GM18951 (cell line): ENCODE measurements at regions not wholly inside any gene's neighbourhood (a gene's known extent, or its start where the extent isn't known, plus 50 kb on each side); places are given as distances from the start of the nearest gene placed in this dataset.

Experiments
- POLR2A ChIP-seq: IDR thresholded peaks from 4 replicates; pipeline ENCODE4 v1.6.1; 2011; ENCODE audit warnings: mild to moderate bottlenecking; ENCODE audit not compliant: insufficient read length, insufficient read depth; ENCODE audit errors: extremely low read depth
- in situ Hi-C: fragments of 300-500 bp; cut with MboI; formaldehyde crosslinking; loops from one replicate; pipeline ENCODE4 v1.12.0; 2022; ENCODE audit warnings: low sequenced_read_pairs, mixed read lengths, inconsistent platforms; ENCODE audit not compliant: unreplicated experiment

DNA sequence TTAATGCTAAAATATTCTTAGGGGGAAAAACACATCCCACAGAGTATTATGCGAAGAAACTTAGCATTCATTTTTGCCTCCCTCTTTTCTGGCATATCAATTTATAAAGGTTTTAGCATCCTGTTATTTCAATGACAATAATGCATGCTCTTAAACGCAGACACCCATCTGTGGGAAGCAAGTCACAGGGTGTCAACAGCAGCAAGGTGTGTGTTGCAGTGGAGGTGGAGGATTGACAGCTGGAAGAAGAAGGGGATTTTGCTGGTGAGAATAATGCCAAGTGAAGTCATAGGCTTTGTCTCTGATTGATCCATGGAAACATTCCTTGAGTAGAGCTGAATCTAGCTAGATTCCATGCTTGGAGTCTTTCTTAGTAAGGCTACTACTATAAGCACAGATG is 498.1 kb downstream of the NPIPA7 start:
- in situ Hi-C loops, result no loop called here

DNA sequence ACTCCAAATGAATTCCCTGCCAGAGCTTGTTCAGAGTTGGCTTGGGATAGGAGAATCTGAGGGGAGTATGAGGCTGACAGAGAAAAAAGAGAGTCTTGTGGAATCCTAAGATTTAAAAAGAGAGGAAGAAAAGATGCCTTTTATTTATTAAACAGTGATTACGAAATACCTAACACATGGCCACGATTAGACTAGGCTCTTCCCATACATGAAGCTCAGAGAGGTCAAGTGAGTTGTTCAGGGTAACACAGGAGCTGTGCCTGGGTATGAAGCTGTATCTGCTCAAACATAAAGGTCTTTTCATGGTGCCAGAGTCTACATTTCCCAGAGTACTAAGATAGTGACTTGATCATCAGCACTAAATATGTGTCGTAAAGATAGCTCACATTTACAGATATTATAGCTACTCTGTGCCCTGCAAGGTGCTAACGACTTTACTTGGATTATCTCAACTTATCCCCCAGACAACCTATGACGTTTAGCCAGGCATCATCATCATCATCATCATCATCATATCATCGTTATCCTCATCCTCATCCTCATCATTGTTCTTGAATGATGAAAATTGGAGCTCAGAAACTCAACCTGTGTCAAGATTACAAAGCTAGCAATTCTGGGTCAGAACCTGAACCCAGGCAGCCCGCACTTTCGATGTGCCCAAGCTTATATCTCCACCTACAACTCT is 500.8 kb downstream of the NPIPA7 start:
- no peak for TF ChIP-seq POLR2A

More for the DNA sequence above, 498.1 kb downstream of the NPIPA7 start:
- no peak for TF ChIP-seq POLR2A

DNA sequence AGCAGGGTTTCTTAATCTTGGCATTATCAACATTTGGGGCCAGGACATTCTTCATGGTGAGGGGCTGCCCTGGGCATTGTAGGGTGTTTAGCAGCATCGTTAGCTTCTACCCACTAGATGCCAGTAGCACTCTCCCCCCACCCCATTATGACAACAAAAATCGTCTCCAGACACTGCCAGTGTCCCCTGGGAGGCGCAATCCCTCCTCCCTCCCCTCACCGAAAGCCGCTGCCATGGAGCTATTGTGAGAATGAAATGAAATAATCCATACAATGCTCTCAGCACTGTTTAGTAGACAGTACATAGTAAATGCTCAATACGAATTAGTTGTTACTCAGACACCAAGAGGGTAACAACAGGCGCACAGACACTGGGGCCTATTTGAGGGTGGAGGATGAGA is 502.9 kb downstream of the NPIPA7 start:
- TF ChIP-seq POLR2A, result no peak
- in situ Hi-C loops, result no loop called here

More for the DNA sequence above, 500.8 kb downstream of the NPIPA7 start:
- in situ Hi-C loops, result no loop called here

DNA sequence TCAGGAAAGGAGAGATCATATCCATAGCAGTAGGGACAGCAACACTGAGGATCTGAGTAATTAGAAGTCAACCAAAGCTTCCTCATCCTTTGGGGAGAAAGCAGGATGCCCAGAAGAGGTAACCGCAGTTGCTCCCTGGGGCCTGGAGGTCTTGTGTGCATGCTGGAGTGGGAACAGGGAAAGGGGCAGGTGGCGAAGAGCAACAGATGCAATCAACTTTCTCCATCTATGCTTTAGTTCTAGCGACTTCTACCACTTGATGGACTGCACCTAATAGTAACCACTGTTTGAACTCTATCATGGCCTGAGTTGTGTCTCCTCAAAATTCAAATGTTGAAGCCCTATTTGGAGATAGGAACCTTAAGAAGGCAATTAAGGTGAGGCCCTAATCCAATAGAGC is 503.8 kb downstream of the NPIPA7 start:
- no peak for TF ChIP-seq POLR2A
- in situ Hi-C loops, result no loop called here

DNA sequence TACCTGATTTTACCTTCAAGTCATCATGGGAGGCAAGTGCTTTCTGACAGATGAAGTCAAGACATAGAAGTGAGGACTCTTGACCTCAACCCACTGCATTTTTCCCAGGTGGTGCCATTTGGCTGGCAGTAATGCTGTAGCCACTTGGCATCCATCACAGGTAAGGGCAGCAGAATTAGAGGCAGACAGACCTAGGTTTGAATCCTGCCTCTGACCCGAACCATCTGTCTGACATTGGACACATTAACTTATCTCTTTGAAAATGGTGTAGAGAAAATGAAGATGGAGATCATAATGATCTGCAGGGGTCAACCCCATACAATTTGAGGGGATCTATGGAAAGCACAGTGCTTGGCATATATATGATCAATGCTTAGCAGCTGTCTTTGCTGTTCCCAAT is 505.5 kb downstream of the NPIPA7 start:
- no peak for TF ChIP-seq POLR2A
- in situ Hi-C loops, result no loop called here

DNA sequence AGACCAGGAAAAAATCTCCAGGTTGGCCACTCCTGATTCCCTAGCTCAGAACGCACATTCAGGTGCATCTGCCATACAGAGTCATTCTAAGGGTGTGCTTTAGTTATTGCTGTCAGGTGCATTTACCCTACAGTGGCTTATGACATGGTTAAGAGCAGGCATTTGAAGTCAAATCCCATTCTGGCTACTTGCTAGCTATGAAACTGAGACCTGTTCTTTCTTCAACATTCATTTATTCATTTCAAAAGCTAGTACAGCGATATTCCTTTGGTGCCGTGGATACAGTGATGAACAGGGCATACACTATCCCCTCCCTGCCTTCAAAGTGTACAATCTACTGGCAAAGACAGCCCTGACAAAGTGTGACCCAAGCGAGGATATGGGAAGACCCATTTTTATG is 508.3 kb downstream of the NPIPA7 start:
- TF ChIP-seq POLR2A, result no peak
- in situ Hi-C loops, result no loop called here

DNA sequence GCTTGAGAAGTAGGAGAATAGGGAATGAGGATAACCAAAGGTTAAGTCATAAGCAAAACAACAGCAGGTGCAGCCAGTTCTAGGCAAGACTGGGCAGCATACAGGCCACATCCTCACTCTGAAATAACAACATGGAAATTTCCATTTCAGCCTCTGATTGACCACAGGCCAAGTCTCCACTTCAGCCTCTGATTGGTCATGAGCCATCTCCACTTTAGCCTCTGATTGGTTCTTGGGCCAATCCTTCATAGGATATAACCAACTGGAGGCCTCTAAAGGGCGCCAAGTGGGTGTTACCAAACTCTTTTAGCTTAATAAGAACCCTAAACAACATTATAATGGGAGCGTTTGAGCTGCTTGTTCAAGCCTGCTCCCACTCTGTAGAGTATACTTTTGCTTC is 512.0 kb downstream of the NPIPA7 start:
- in situ Hi-C loops, result no loop called here
- TF ChIP-seq POLR2A, result no peak

DNA sequence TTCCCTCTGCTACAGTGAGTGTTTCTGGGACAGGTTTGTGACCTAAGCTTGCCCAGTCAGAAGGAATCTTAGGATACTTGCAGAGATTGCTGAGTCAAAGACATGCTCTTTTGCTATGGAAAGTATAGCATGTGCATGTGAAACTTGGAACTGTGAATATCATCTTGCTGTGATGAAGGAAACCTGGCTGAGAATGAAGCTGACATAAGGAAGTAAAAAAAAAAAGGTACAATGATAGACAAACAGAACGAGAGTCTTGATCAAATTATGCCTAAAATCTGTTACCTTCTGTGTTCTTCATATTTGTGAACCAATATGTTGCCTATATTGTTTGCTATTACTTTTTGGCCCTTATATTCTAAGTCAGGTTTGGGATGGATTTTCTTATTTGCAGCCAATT is 525.7 kb downstream of the NPIPA7 start:
- no peak for TF ChIP-seq POLR2A
- in situ Hi-C loops, result no loop called here

DNA sequence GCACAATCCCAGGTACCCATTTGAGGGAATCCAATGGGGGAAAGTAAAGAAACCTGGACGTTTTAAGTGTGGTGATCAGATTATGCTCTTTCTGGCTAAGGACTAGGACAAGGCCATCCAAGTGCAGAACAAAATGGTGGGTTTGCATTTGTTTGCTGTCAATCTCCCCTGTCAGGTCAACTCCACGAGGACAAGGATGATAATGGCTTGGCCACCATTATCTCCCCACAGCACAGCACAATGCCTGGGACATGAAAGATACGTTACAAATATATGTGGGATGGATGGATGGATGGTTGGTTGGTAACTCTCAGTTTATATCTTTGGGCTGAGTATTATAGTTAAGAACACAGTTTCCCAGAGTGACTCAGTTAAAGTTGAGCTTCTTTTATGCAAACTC is 526.9 kb downstream of the NPIPA7 start:
- no peak for TF ChIP-seq POLR2A

DNA sequence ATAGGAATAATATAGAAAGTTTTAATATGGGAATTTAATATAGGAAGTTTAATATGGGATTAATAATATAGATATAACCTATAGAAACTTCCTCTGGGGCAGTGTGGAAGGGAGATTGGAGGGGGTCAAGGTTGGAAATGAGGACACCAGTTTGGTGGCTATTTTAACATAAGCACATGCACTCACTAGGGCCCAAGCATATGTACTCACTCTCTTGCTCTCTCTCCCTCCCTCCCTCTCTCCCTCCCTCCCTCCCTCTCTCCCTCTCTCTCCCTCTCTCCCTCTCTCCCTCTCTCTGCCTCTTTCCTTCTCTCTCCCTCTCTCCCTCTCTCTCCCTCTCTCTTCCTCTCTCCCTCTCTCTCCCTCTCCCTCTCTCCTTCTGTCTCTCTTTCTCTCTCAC is 528.1 kb downstream of the NPIPA7 start:
- no peak for TF ChIP-seq POLR2A

More for the DNA sequence above, 526.9 kb downstream of the NPIPA7 start:
- in situ Hi-C loops, result no loop called here

DNA sequence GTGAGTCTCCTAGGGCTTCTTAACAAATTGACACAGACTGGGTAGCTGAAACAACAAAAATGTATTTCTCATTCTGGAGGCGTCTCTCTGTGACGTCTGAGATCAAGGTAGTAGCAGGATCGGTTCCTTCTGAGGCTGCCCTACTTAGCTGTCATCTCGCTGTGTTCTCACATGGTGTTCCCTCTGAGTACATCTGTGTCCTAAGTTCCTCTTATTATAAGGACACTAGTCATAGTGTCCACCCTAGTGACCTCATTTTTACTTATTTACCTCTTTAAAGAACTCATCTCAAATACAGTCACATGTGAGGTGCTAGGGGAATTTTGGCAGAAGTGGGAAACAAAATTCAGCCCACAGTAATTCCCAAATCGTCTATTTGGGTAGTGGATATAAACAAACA is 529.1 kb downstream of the NPIPA7 start:
- in situ Hi-C loops, result no loop called here
- TF ChIP-seq POLR2A, result no peak

More for the DNA sequence above, 528.1 kb downstream of the NPIPA7 start:
- in situ Hi-C loops, result no loop called here

DNA sequence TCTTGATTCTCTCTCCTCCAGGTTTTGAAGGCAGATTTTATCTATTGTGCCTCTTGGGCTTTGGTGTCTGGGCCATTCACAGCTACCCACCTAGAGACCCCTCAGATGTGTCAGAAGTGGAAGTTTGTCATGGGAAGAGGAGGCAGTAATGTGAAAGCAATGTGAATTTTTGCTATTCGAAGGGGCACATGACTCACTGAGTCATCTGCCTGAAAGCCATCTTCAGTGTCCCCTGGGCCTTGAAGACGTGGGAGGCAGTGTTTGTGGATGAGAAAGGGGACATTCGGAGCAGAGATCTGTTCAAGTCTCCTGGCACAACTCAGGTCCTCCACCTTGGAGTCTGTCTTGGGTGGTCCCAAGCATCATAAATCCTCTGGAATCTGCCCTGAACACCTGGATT is 530.2 kb downstream of the NPIPA7 start:
- in situ Hi-C loops, result no loop called here
- no peak for TF ChIP-seq POLR2A

DNA sequence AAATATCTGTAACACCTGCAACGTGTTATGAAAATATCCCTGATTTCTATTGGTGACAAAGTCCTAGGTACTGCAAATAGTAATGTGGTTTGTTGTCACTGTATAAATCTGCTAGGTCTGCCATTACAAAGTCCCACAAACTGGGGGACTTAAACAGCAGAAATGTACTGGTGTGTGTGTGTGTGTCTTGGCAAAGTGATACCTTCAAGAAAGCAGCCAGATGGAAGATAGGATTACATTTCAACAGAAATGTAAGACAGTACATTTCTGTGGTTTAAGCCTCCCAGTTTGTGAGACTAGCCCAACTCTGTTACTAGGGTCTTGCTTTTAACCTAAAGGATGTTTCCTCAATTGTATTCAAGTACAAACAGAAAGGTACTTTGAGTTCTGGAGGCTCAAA is 531.7 kb downstream of the NPIPA7 start:
- in situ Hi-C loops, result no loop called here
- TF ChIP-seq POLR2A, result no peak

DNA sequence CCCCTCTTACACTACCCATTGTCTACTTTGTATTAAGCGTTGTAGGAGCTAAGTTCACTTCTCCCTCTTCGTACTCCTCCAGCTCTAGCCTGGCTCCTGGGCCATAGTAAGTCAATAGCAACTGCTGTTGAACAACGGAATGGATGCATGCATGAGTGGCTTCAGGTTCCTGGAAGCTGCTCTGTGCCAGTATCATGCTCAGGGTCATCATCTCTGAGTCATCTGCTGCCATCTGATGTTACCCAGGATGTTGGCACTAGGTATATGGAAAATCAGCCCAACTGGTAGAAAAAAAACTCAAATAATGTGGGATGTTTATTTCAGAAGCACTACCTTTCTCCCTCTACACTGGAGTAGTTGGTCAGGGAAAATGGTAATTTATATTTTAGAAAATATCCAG is 536.8 kb downstream of the NPIPA7 start:
- in situ Hi-C loops, result no loop called here
- no peak for TF ChIP-seq POLR2A
